ENCODE measurements at regions not wholly inside any gene's neighbourhood (a gene's known extent, or its start where the extent isn't known, plus 50 kb on each side); places are given as distances from the start of the nearest gene placed in this dataset.
"Not testable (repeated sequence)": the region's sequence is repeated elsewhere in the genome, so short reads cannot be mapped to it uniquely, and the experiment has no call there.

- no peak for DNase-seq (ENCODE audit: low read depth)
Observed at GRCh38 chrX:53883196-53883595, 161.1 kb downstream of the PHF8 start.

- DNase-seq (ENCODE audit: low read depth) = no peak
Observed at GRCh38 chrX:53882331-53882730, 161.9 kb downstream of the PHF8 start.

GRCh38 chrX:53880786-53881185, 163.5 kb downstream of the PHF8 start:
- not testable (repeated sequence) for DNase-seq (ENCODE audit: low read depth)

- DNase-seq (ENCODE audit: low read depth) = no peak
Observed at GRCh38 chrX:53859890-53860289, 173.4 kb upstream of the HUWE1 start.

- DNase-seq (ENCODE audit: low read depth) = peak; percentile 0
Observed at GRCh38 chrX:53831662-53832635, 145.4 kb upstream of the HUWE1 start.

- DNase-seq (ENCODE audit: low read depth) = no peak
Observed at GRCh38 chrX:53824686-53825085, 138.2 kb upstream of the HUWE1 start.

GRCh38 chrX:53818115-53818514, 131.6 kb upstream of the HUWE1 start:
- DNase-seq (ENCODE audit: low read depth) = not testable (repeated sequence)

GRCh38 chrX:53817548-53817947, 131.0 kb upstream of the HUWE1 start:
- no peak for DNase-seq (ENCODE audit: low read depth)

- DNase-seq (ENCODE audit: low read depth) = no peak
Observed at GRCh38 chrX:53813670-53814440, 127.3 kb upstream of the HUWE1 start.

GRCh38 chrX:53798281-53798680, 111.8 kb upstream of the HUWE1 start:
- DNase-seq (ENCODE audit: low read depth) = no peak

GRCh38 chrX:53795576-53795975, 109.1 kb upstream of the HUWE1 start:
- no peak for DNase-seq (ENCODE audit: low read depth)

GRCh38 chrX:53794181-53794580, 107.7 kb upstream of the HUWE1 start:
- no peak for DNase-seq (ENCODE audit: low read depth)

- no peak for DNase-seq (ENCODE audit: low read depth)
Observed at GRCh38 chrX:53768865-53769264, 82.3 kb upstream of the HUWE1 start.

GRCh38 chrX:53768451-53768850, 81.9 kb upstream of the HUWE1 start:
- DNase-seq (ENCODE audit: low read depth) = no peak

- DNase-seq (ENCODE audit: low read depth) = no peak
Observed at GRCh38 chrX:53767544-53767943, 81.0 kb upstream of the HUWE1 start.

- not testable (repeated sequence) for DNase-seq (ENCODE audit: low read depth)
Observed at GRCh38 chrX:53757181-53757580, 70.7 kb upstream of the HUWE1 start.

- DNase-seq (ENCODE audit: low read depth) = no peak
Observed at GRCh38 chrX:53746718-53747117, 60.2 kb upstream of the HUWE1 start.

- DNase-seq (ENCODE audit: low read depth) = no peak
Observed at GRCh38 chrX:53743244-53743643, 56.7 kb upstream of the HUWE1 start.

- DNase-seq (ENCODE audit: low read depth) = no peak
Observed at GRCh38 chrX:53738370-53738906, 51.9 kb upstream of the HUWE1 start.
